ENCODE measurements at regions not wholly inside any gene's neighbourhood (a gene's known extent, or its start where the extent isn't known, plus 50 kb on each side); places are given as distances from the start of the nearest gene placed in this dataset.

DNA sequence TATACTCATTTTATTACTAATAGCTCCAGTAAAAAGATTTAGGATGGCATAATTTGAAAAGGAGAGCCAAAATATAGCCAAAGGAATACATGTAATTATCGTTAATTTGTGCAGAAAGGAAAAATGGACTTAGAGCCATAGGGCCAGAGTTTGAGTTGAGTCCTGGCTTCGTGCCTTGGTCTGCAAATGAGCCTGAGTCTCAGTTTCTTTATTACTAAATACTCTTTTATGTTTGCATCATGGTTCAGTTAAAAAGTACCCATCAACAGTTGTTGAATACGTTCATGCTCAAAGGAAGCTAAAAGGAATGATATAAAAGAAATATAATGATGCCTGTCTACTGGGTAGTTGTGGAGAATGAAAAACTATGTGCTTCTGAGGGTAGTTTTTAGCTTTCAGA lies 155.7 kb upstream of the FAM78B start:
- H3K4me2 ChIP-seq, result no peak overlapping the region
- no peaks in the 10 kb centered on the region for H3K9me3 ChIP-seq (ENCODE audit: insufficient read depth, low read depth)
- no peak overlapping the region for H3K4me3 ChIP-seq
- TF ChIP-seq EZH2 (IDR thresholded peaks at IDR 0.05; ENCODE audit: low read depth), result no peak
- TF ChIP-seq, protein P1, sequence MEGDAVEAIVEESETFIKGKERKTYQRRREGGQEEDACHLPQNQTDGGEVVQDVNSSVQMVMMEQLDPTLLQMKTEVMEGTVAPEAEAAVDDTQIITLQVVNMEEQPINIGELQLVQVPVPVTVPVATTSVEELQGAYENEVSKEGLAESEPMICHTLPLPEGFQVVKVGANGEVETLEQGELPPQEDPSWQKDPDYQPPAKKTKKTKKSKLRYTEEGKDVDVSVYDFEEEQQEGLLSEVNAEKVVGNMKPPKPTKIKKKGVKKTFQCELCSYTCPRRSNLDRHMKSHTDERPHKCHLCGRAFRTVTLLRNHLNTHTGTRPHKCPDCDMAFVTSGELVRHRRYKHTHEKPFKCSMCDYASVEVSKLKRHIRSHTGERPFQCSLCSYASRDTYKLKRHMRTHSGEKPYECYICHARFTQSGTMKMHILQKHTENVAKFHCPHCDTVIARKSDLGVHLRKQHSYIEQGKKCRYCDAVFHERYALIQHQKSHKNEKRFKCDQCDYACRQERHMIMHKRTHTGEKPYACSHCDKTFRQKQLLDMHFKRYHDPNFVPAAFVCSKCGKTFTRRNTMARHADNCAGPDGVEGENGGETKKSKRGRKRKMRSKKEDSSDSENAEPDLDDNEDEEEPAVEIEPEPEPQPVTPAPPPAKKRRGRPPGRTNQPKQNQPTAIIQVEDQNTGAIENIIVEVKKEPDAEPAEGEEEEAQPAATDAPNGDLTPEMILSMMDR (conservative IDR thresholded peaks at IDR 0.05), result no peak
- no peaks in the 10 kb centered on the region for H3K4me1 ChIP-seq (replicated peaks; ENCODE audit: insufficient read depth)
- H3K27me3 ChIP-seq (ENCODE audit: insufficient read depth, low read depth), result no peaks in the 10 kb centered on the region
- no peaks in the 10 kb centered on the region for H4K20me1 ChIP-seq (ENCODE audit: insufficient read depth)
- H2AFZ ChIP-seq, result no peak overlapping the region
- DNase-seq, result no peak
- ChIA-PET CTCF (no interaction called here), POLR2A (ENCODE audit: unreplicated experiment) (no interaction called here)
- no peaks in the 10 kb centered on the region; the same call in none of the 2 replicates for H3K9me2 ChIP-seq (ENCODE audit: insufficient read depth)
- no peak overlapping the region for H3K27ac ChIP-seq
- H3F3A ChIP-seq (ENCODE audit: insufficient read depth, low read depth), result no peaks in the 10 kb centered on the region
- no TSS peak for BruUV-seq (replicated peaks)
- H3K36me3 ChIP-seq (ENCODE audit: low read depth), result no peaks in the 10 kb centered on the region
- no peaks in the 10 kb centered on the region for H3K79me2 ChIP-seq (ENCODE audit: low read depth)
- intact Hi-C loops (cut with micrococcal nuclease; ENCODE audit: unreplicated experiment), result no loop called here

GRCh38 chr1:166327886-166328285 lies 161.1 kb upstream of the FAM78B start:
- no peak for DNase-seq
- H3K4me2 ChIP-seq, result no peak overlapping the region
- CTCF ChIA-PET, result no interaction called here
- H3K9me2 ChIP-seq (ENCODE audit: insufficient read depth), result no peaks in the 10 kb centered on the region
- H3F3A ChIP-seq (ENCODE audit: insufficient read depth, low read depth), result no peaks in the 10 kb centered on the region
- BruUV-seq (replicated peaks), result no TSS peak
- H3K4me3 ChIP-seq, result no peak overlapping the region
- POLR2A ChIA-PET (ENCODE audit: unreplicated experiment), result no interaction called here
- H3K4me1 ChIP-seq (replicated peaks; ENCODE audit: insufficient read depth), result no peaks in the 10 kb centered on the region
- no peaks in the 10 kb centered on the region for H3K36me3 ChIP-seq (ENCODE audit: low read depth)
- no peak overlapping the region for H2AFZ ChIP-seq
- H3K27me3 ChIP-seq (ENCODE audit: insufficient read depth, low read depth), result 0 out of 2 replicates have a peak, but pooled peaks cover 5% of the 10 kb centered on the region
- no peaks in the 10 kb centered on the region for H3K9me3 ChIP-seq (ENCODE audit: insufficient read depth, low read depth)
- H4K20me1 ChIP-seq (ENCODE audit: insufficient read depth), result no peaks in the 10 kb centered on the region
- no peaks in the 10 kb centered on the region for H3K79me2 ChIP-seq (ENCODE audit: low read depth)
- TF ChIP-seq EZH2 (IDR thresholded peaks at IDR 0.05; ENCODE audit: low read depth), result no peak
- TF ChIP-seq, protein P1 (conservative IDR thresholded peaks at IDR 0.05), result no peak
- intact Hi-C loops (cut with micrococcal nuclease; ENCODE audit: unreplicated experiment), result no loop called here
- H3K27ac ChIP-seq, result no peak overlapping the region

DNA sequence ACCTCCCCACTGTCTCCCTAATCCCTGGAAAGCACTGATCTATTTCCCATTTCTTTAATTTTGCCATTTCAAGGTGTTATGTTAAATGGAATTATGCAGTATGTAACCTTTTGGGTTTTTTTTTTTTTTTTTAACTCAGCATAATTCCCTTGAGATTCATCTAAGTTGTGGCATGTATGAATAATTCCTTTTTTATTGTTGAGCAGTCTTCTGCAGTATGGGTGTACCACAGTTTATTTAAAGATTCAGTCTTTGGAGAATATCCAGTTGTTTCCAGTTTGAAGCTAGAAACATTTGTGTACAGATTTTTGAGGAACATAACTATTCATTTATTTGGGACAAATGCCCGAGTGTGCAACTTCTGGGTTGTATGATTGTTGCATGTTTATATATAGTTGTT lies 162.2 kb upstream of the FAM78B start:
- no TSS peak for BruUV-seq (replicated peaks)
- Histone ChIP-seq H3K36me3 (ENCODE audit: low read depth) (no peaks in the 10 kb centered on the region), H3F3A (ENCODE audit: insufficient read depth, low read depth) (no peaks in the 10 kb centered on the region), H3K9me3 (ENCODE audit: insufficient read depth, low read depth) (no peaks in the 10 kb centered on the region), H3K27ac (no peak overlapping the region), H3K4me2 (no peak overlapping the region), H3K27me3 (ENCODE audit: insufficient read depth, low read depth) (0 out of 2 replicates have a peak, but pooled peaks cover 5% of the 10 kb centered on the region), H3K79me2 (ENCODE audit: low read depth) (no peaks in the 10 kb centered on the region), H2AFZ (no peak overlapping the region), H4K20me1 (ENCODE audit: insufficient read depth) (no peaks in the 10 kb centered on the region), H3K4me3 (no peak overlapping the region), H3K9me2 (ENCODE audit: insufficient read depth) (no peaks in the 10 kb centered on the region), H3K4me1 (replicated peaks; ENCODE audit: insufficient read depth) (no peaks in the 10 kb centered on the region)
- TF ChIP-seq EZH2 (IDR thresholded peaks at IDR 0.05; ENCODE audit: low read depth), result no peak
- TF ChIP-seq, protein P1 (conservative IDR thresholded peaks at IDR 0.05), result no peak
- intact Hi-C loops (cut with micrococcal nuclease; ENCODE audit: unreplicated experiment), result no loop called here
- CTCF ChIA-PET, result no interaction called here
- DNase-seq, result no peak
- POLR2A ChIA-PET (ENCODE audit: unreplicated experiment), result no interaction called here
